Fibroblast of lung (primary cell): ENCODE measurements at regions not wholly inside any gene's neighbourhood (a gene's known extent, or its start where the extent isn't known, plus 50 kb on each side); places are given as distances from the start of the nearest gene placed in this dataset.

Experiments used
- EZH2 ChIP-seq: IDR thresholded peaks from 2 replicates; pipeline ENCODE4 v1.5.1; 2012; ENCODE audit warnings: low read length, control low read depth, mild to moderate bottlenecking; ENCODE audit errors: missing control alignments
- TF ChIP-seq, protein P1 (sequence below), 2 donors: IDR thresholded peaks in 1 of 2; conservative IDR thresholded peaks in 1 of 2; 1 replicate in 1 of 2; 2 replicates in 1 of 2; pipeline ENCODE4 v1.5.1; 2011 to 2012; ENCODE audit warnings: low read length in 2 of 2, control low read depth in 1 of 2, inconsistent platforms in 1 of 2, low read depth in 1 of 2, mild to moderate bottlenecking in 1 of 2

DNA sequence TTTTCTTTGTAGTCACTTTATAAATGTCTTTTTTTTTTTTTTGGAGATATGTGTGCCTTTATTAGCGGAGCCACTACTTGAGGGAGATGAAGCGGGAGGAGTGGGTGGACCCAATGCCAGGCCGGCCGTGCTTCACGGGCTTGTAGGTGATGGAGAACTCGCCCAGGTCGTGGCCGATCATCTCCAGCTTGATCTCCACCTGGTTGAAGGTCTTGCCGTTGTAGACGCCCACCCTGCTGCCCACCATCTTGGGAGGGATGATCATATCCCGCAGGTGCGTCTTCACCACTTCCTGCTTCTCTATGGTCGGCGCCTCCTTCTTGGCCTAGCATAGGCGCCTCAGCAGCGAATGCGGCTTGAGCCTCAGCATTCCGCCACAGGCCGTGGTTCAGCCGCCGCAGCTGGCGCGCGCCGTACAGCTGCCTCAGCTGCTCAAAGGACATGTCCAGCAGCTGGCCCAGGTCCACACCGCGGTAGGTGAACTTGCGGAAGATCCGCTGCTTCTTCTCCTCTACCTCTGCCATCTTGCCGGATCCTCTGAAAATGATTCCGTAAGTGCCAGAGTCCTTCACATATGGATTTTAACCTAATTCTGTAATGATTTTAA is 1095.6 kb downstream of the MAT2B start:
- TF ChIP-seq, protein P1, sequence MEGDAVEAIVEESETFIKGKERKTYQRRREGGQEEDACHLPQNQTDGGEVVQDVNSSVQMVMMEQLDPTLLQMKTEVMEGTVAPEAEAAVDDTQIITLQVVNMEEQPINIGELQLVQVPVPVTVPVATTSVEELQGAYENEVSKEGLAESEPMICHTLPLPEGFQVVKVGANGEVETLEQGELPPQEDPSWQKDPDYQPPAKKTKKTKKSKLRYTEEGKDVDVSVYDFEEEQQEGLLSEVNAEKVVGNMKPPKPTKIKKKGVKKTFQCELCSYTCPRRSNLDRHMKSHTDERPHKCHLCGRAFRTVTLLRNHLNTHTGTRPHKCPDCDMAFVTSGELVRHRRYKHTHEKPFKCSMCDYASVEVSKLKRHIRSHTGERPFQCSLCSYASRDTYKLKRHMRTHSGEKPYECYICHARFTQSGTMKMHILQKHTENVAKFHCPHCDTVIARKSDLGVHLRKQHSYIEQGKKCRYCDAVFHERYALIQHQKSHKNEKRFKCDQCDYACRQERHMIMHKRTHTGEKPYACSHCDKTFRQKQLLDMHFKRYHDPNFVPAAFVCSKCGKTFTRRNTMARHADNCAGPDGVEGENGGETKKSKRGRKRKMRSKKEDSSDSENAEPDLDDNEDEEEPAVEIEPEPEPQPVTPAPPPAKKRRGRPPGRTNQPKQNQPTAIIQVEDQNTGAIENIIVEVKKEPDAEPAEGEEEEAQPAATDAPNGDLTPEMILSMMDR (conservative IDR thresholded peaks at IDR 0.05 in 1 of 2, IDR thresholded peaks at IDR 0.05 in 1 of 2; ENCODE audit: low read depth in 1 of 2, low read length in 2 of 2) = no peak
- TF ChIP-seq EZH2 = no peak
